ENCODE measurements at regions not wholly inside any gene's neighbourhood (a gene's known extent, or its start where the extent isn't known, plus 50 kb on each side); places are given as distances from the start of the nearest gene placed in this dataset.

- TF ChIP-seq, protein P1, sequence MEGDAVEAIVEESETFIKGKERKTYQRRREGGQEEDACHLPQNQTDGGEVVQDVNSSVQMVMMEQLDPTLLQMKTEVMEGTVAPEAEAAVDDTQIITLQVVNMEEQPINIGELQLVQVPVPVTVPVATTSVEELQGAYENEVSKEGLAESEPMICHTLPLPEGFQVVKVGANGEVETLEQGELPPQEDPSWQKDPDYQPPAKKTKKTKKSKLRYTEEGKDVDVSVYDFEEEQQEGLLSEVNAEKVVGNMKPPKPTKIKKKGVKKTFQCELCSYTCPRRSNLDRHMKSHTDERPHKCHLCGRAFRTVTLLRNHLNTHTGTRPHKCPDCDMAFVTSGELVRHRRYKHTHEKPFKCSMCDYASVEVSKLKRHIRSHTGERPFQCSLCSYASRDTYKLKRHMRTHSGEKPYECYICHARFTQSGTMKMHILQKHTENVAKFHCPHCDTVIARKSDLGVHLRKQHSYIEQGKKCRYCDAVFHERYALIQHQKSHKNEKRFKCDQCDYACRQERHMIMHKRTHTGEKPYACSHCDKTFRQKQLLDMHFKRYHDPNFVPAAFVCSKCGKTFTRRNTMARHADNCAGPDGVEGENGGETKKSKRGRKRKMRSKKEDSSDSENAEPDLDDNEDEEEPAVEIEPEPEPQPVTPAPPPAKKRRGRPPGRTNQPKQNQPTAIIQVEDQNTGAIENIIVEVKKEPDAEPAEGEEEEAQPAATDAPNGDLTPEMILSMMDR (IDR thresholded peaks at IDR 0.05; ENCODE audit: poor library complexity), result no peak
- no peak for TF ChIP-seq EZH2 (IDR thresholded peaks at IDR 0.05; ENCODE audit: borderline replicate concordance)
Observed at GRCh38 chr9:89872913-89873707, 268.3 kb downstream of the GADD45G start.

All from hepatocyte (in vitro differentiated cells).